HEK293T (cell line): ENCODE measurements at regions not wholly inside any gene's neighbourhood (a gene's known extent, or its start where the extent isn't known, plus 50 kb on each side); places are given as distances from the start of the nearest gene placed in this dataset.

Experiments
- CTCF ChIA-PET: fragments of 350-600 bp; formaldehyde crosslinking; extraction: SDS; loops from one replicate; lab custom pipeline; 2021; ENCODE audit warnings: antibody characterized with exemption, inconsistent platforms; lab: Yijun Ruan, JAX
- POLR2A ChIA-PET: fragments of 350-600 bp; formaldehyde crosslinking; extraction: SDS; loops from one replicate; lab custom pipeline; 2020; ENCODE audit warnings: antibody characterized with exemption, inconsistent platforms; lab: Yijun Ruan, JAX
- DNase-seq: peaks from one replicate; pipeline ENCODE4 v3.0.0; 2012; ENCODE audit warnings: mixed read lengths; ENCODE audit errors: extremely low spot score
- ARNT ChIP-seq: fragments of 450-650 bp; IDR thresholded peaks from 2 replicates; pipeline ENCODE4 v1.6.1; 2017; ENCODE audit warnings: mild to moderate bottlenecking
- BHLHE40 ChIP-seq: fragments of 450-650 bp; IDR thresholded peaks from 2 replicates; pipeline ENCODE4 v1.6.1; 2016; ENCODE audit warnings: mild to moderate bottlenecking, moderate library complexity, borderline replicate concordance
- CTBP1 ChIP-seq: fragments of 450-650 bp; IDR thresholded peaks from 2 replicates; pipeline ENCODE4 v1.6.1; 2016; ENCODE audit warnings: borderline replicate concordance
- ELF4 ChIP-seq: fragments of 450-650 bp; IDR thresholded peaks from 2 replicates; pipeline ENCODE4 v1.6.1; 2017; ENCODE audit warnings: antibody characterized with exemption
- FOXA1 ChIP-seq: fragments of 450-650 bp; IDR thresholded peaks from 2 replicates; pipeline ENCODE4 v1.6.1; 2016; ENCODE audit warnings: mild to moderate bottlenecking
- FOXK2 ChIP-seq: fragments of 450-650 bp; IDR thresholded peaks from 2 replicates; pipeline ENCODE4 v1.6.1; 2016; ENCODE audit warnings: mild to moderate bottlenecking
- FOXM1 ChIP-seq: fragments of 450-650 bp; IDR thresholded peaks from 2 replicates; pipeline ENCODE4 v1.6.1; 2017; ENCODE audit warnings: mild to moderate bottlenecking, borderline replicate concordance
- HDGF ChIP-seq: fragments of 450-650 bp; IDR thresholded peaks from 2 replicates; pipeline ENCODE4 v1.6.1; 2017; ENCODE audit warnings: antibody characterized with exemption, borderline replicate concordance
- L3MBTL2 ChIP-seq: fragments of 450-650 bp; conservative IDR thresholded peaks from 2 replicates; pipeline ENCODE4 v1.6.1; 2016; ENCODE audit warnings: mild to moderate bottlenecking
- LEF1 ChIP-seq: fragments of 450-650 bp; IDR thresholded peaks from 2 replicates; pipeline ENCODE4 v1.6.1; 2017; ENCODE audit warnings: mild to moderate bottlenecking, borderline replicate concordance
- NFRKB ChIP-seq: fragments of 450-650 bp; IDR thresholded peaks from 2 replicates; pipeline ENCODE4 v1.6.1; 2016; ENCODE audit warnings: mild to moderate bottlenecking, moderate library complexity
- PKNOX1 ChIP-seq: fragments of 450-650 bp; IDR thresholded peaks from 2 replicates; pipeline ENCODE4 v1.6.1; 2016
- SP1 ChIP-seq: fragments of 450-650 bp; IDR thresholded peaks from 2 replicates; pipeline ENCODE4 v1.6.1; 2017
- SUZ12 ChIP-seq: fragments of 450-650 bp; IDR thresholded peaks from 2 replicates; pipeline ENCODE4 v1.6.1; 2016; ENCODE audit warnings: mild to moderate bottlenecking
- TARDBP ChIP-seq: fragments of 450-650 bp; IDR thresholded peaks from 2 replicates; pipeline ENCODE4 v1.6.1; 2016
- ZNF384 ChIP-seq: fragments of 450-650 bp; IDR thresholded peaks from 2 replicates; pipeline ENCODE4 v1.6.1; 2016

- DNase-seq: no peak
- POLR2A ChIA-PET: no interaction called here
- CTCF ChIA-PET: no interaction called here
- no peak for TF ChIP-seq FOXK2
- TF ChIP-seq SP1: no peak
- TF ChIP-seq SUZ12: no peak
- TF ChIP-seq PKNOX1: no peak
- no peak for TF ChIP-seq LEF1
- no peak for TF ChIP-seq FOXA1
- TF ChIP-seq ELF4: no peak
- no peak for TF ChIP-seq BHLHE40
These were observed 277.8 kb upstream of the CYRIA start for GRCh38 chr2:16943279-16943958.

DNA sequence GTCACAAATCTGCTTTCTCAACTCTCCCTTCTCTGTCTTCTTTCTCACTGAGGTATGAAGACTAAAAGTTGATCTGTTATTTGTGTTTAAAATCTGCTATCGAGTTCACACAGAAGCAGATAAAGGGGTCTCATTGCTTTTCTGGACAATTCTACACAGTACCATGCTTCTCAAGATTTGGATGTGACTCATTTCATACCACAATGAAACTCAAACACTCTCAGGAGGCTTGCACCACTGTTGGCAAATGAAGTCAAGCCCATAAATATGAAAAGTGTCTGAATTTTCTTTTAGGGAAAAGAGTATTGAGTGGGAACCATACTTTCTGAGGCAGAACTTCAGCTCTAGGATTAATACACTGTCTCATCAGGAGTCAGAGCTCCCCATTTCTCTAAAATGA lies 274.6 kb upstream of the CYRIA start:
- ChIA-PET CTCF (no interaction called here), POLR2A (no interaction called here)
- DNase-seq: no peak
- no peak for TF ChIP-seq BHLHE40
- no peak for TF ChIP-seq FOXK2
- TF ChIP-seq ZNF384: no peak
- no peak for TF ChIP-seq ARNT
- TF ChIP-seq FOXA1: no peak
- no peak for TF ChIP-seq TARDBP
- TF ChIP-seq SP1: no peak
- TF ChIP-seq NFRKB: no peak
- no peak for TF ChIP-seq LEF1
- TF ChIP-seq CTBP1: no peak
- no peak for TF ChIP-seq PKNOX1
- no peak for TF ChIP-seq L3MBTL2
- TF ChIP-seq SUZ12: no peak
- TF ChIP-seq ELF4: no peak
- TF ChIP-seq FOXM1: no peak
- TF ChIP-seq HDGF: no peak

- CTCF ChIA-PET: no interaction called here
- POLR2A ChIA-PET: no interaction called here
These were observed 274.1 kb upstream of the CYRIA start for GRCh38 chr2:16939771-16940170.

GRCh38 chr2:16933355-16933754 lies 267.7 kb upstream of the CYRIA start:
- ChIA-PET POLR2A (no interaction called here), CTCF (no interaction called here)
- TF ChIP-seq FOXM1 (no peak), SP1 (no peak), HDGF (no peak), SUZ12 (no peak), LEF1 (no peak)
- DNase-seq: no peak

More at GRCh38 chr2:16939771-16940170, 274.1 kb upstream of the CYRIA start:
- TF ChIP-seq FOXK2: no peak
- no peak for TF ChIP-seq FOXM1
- no peak for TF ChIP-seq HDGF
- no peak for TF ChIP-seq ELF4
- TF ChIP-seq ARNT: no peak
- no peak for TF ChIP-seq ZNF384
- no peak for TF ChIP-seq PKNOX1
- no peak for TF ChIP-seq BHLHE40
- no peak for TF ChIP-seq FOXA1
- TF ChIP-seq NFRKB: no peak
- TF ChIP-seq L3MBTL2: no peak
- TF ChIP-seq SUZ12: no peak
- TF ChIP-seq CTBP1: no peak
- no peak for DNase-seq

DNA sequence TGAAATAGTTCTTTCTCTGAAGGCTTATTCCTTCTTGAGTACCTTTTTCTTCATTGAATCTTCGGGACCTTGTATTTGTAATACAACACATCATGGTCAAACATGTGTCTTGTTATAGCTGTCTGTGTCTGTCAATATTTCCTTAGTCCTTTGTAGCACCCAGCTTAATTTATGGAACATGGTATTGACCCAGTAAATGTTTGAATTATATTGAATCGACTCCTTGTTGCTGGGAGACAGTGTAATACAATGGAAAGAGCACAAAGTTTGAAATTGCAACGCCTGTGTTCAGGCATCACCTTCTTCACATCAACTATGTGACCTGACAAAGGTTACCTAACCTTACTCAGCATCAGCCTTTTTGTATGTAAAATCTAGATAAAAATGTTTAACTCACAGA lies 267.2 kb upstream of the CYRIA start:
- ChIA-PET POLR2A (no interaction called here), CTCF (no interaction called here)
- DNase-seq: no peak
- TF ChIP-seq LEF1 (no peak), SUZ12 (no peak), FOXM1 (no peak), BHLHE40 (no peak), TARDBP (no peak), HDGF (no peak), FOXK2 (no peak)

GRCh38 chr2:16931441-16931840 lies 265.8 kb upstream of the CYRIA start:
- CTCF ChIA-PET: no interaction called here
- DNase-seq: no peak
- no peak for TF ChIP-seq ZNF384
- no peak for TF ChIP-seq BHLHE40
- TF ChIP-seq ELF4: no peak
- TF ChIP-seq FOXM1: no peak
- no peak for TF ChIP-seq FOXA1
- TF ChIP-seq L3MBTL2: no peak
- no peak for TF ChIP-seq FOXK2
- TF ChIP-seq PKNOX1: no peak
- no peak for TF ChIP-seq TARDBP
- no peak for TF ChIP-seq NFRKB
- TF ChIP-seq SP1: no peak
- TF ChIP-seq SUZ12: no peak
- no peak for TF ChIP-seq CTBP1
- no peak for TF ChIP-seq ARNT
- TF ChIP-seq HDGF: no peak
- no peak for TF ChIP-seq LEF1
- POLR2A ChIA-PET: no interaction called here
